Mesothelial cell of epicardium (in vitro differentiated cells): ENCODE measurements at regions not wholly inside any gene's neighbourhood (a gene's known extent, or its start where the extent isn't known, plus 50 kb on each side); places are given as distances from the start of the nearest gene placed in this dataset.

ENCODE experiments used
- DNase-seq, 2 experiments: peaks; one replicate each; pipeline ENCODE4 v3.0.0; 2021; ENCODE audit warnings: low spot score in 2 of 2; ENCODE audit not compliant: unreplicated experiment in 2 of 2
- H3K27ac Mint-ChIP-seq: 2 replicates; pipeline ENCODE4 v1.8.0; 2021; ENCODE audit warnings: mixed read lengths
- H3K27me3 Mint-ChIP-seq: 2 replicates; pipeline ENCODE4 v1.8.0; 2021; ENCODE audit warnings: low read depth, mixed read lengths
- H3K36me3 Mint-ChIP-seq: 2 replicates; pipeline ENCODE4 v1.8.0; 2021; ENCODE audit warnings: mixed read lengths
- H3K4me1 Mint-ChIP-seq: 2 replicates; pipeline ENCODE4 v1.8.0; 2021; ENCODE audit warnings: mixed read lengths
- H3K4me3 Mint-ChIP-seq: 2 replicates; pipeline ENCODE4 v1.8.0; 2021; ENCODE audit warnings: mild to moderate bottlenecking, moderate library complexity, mixed read lengths
- H3K9me3 Mint-ChIP-seq: 2 replicates; pipeline ENCODE4 v1.8.0; 2021; ENCODE audit warnings: mixed read lengths
- CTCF ChIP-seq: fragments of 200-600 bp; sonication (generic); IDR thresholded peaks from one replicate; pipeline ENCODE4 v1.5.0; 2021; ENCODE audit warnings: antibody characterized with exemption; ENCODE audit not compliant: unreplicated experiment

- no peaks in the 10 kb centered on the region for H3K36me3 Mint-ChIP-seq
- H3K4me1 Mint-ChIP-seq = no peaks in the 10 kb centered on the region
- H3K27ac Mint-ChIP-seq = no peak overlapping the region
- H3K4me3 Mint-ChIP-seq = no peak overlapping the region
- TF ChIP-seq CTCF = no peak
- H3K27me3 Mint-ChIP-seq = peaks cover 49% of the 10 kb centered on the region
- DNase-seq = no peak
- peaks cover 7% of the 10 kb centered on the region for H3K9me3 Mint-ChIP-seq
Measured at GRCh38 chr15:101565377-101565776, 75.9 kb upstream of the PCSK6 start.

GRCh38 chr15:101563176-101563796, 73.8 kb upstream of the PCSK6 start:
- Mint-ChIP-seq H3K4me3 (no peak overlapping the region), H3K4me1 (peaks cover 21% of the 10 kb centered on the region), H3K36me3 (no peaks in the 10 kb centered on the region), H3K27ac (no peak overlapping the region), H3K9me3 (peaks cover 6% of the 10 kb centered on the region), H3K27me3 (peaks cover 37% of the 10 kb centered on the region)
- no peak for TF ChIP-seq CTCF
- no peak for DNase-seq

- no peak overlapping the region for H3K27ac Mint-ChIP-seq
- DNase-seq = no peak
- H3K9me3 Mint-ChIP-seq = peaks cover 7% of the 10 kb centered on the region
- H3K36me3 Mint-ChIP-seq = no peaks in the 10 kb centered on the region
- TF ChIP-seq CTCF = no peak
- no peak overlapping the region for H3K4me3 Mint-ChIP-seq
- H3K4me1 Mint-ChIP-seq = peaks cover 25% of the 10 kb centered on the region
- H3K27me3 Mint-ChIP-seq = peaks cover 35% of the 10 kb centered on the region
Measured at GRCh38 chr15:101562428-101563059, 73.0 kb upstream of the PCSK6 start.

GRCh38 chr15:101561584-101561906, 72.0 kb upstream of the PCSK6 start:
- H3K36me3 Mint-ChIP-seq = no peaks in the 10 kb centered on the region
- no peak overlapping the region for H3K4me3 Mint-ChIP-seq
- H3K4me1 Mint-ChIP-seq = peaks cover 25% of the 10 kb centered on the region
- H3K27ac Mint-ChIP-seq = no peak overlapping the region
- no peak for TF ChIP-seq CTCF
- H3K27me3 Mint-ChIP-seq = peaks cover 26% of the 10 kb centered on the region
- no peak for DNase-seq
- peaks cover 7% of the 10 kb centered on the region for H3K9me3 Mint-ChIP-seq

GRCh38 chr15:101560722-101561583, 71.4 kb upstream of the PCSK6 start:
- no peaks in the 10 kb centered on the region for H3K36me3 Mint-ChIP-seq
- H3K4me3 Mint-ChIP-seq = no peak overlapping the region
- no peak for TF ChIP-seq CTCF
- no peak overlapping the region for H3K27ac Mint-ChIP-seq
- DNase-seq = no peak
- peaks cover 7% of the 10 kb centered on the region for H3K9me3 Mint-ChIP-seq
- peaks cover 23% of the 10 kb centered on the region for H3K27me3 Mint-ChIP-seq
- peaks cover 25% of the 10 kb centered on the region for H3K4me1 Mint-ChIP-seq
